IPS DF 19.7 (cell line): ENCODE measurements at regions not wholly inside any gene's neighbourhood (a gene's known extent, or its start where the extent isn't known, plus 50 kb on each side); places are given as distances from the start of the nearest gene placed in this dataset.
"Not testable (repeated sequence)": the region's sequence is repeated elsewhere in the genome, so short reads cannot be mapped to it uniquely, and the experiment has no call there.

Experiments
- DNase-seq: peaks from one replicate; pipeline ENCODE4 v3.0.0-alpha.2; 2013; ENCODE audit warnings: low read depth, low spot score

GRCh38 chr2:142484111-142484510 is 353.3 kb upstream of the LRP1B start:
- no peak for DNase-seq

- no peak for DNase-seq
Observed at GRCh38 chr2:142483653-142484052, 352.8 kb upstream of the LRP1B start.

DNA sequence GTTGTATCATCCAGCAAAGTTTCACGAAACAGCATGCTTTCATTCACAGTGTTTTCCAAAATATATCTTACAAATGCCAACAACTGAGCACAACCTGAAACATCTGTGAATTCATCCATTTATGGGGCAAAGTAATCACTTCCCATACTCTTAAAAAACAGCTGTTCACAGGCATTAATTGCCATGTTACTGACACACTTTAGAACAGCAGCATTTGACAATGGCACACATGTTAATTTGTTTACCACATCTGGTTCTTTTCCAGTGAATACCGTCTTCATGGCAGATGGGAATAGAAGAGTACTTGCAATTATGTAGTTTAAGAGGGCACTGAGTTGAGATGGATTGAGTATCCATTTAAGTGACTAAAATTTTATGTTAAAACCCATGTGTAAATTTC is 347.4 kb upstream of the LRP1B start:
- DNase-seq = no peak

DNA sequence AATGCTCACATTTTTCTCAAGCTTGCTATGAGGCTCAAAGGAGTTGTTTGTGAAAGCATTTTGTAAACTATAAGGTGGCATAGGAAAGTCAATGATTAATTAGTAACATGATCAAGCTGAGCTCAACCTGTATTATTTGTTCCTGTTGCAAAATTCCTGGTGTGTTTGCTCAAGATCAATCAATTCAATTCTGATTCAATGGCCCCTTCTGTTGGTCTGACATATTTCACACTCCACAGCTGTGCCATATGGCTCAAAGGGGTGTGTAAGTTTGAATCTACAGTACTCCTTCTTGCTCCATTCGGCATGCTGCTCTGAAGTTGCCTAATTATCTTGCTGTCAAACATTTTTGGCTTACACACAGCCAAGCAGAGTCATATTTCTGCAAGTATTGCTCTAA is 341.6 kb upstream of the LRP1B start:
- DNase-seq = no peak

- DNase-seq = no peak
Observed at GRCh38 chr2:142467321-142467720, 336.5 kb upstream of the LRP1B start.

- no peak for DNase-seq
Observed at GRCh38 chr2:142463047-142463446, 332.2 kb upstream of the LRP1B start.

DNA sequence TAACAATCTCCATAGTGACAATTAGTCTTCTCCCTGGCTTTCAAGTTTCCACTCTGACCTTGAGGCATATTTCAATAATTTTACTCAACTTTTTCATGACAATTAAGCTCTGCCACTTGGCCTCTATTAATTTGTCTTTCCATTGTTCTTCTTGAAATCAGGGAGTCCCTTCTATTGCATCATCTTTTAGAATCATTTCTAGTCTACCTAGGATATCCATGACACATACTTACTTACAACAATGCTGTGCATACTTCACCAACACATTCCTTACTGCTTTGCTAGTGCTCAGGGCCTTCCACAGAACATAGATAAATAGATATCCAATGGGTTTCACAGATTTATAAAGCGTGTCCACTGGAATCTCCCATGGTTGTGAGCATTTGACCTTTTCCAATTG is 331.5 kb upstream of the LRP1B start:
- no peak for DNase-seq

GRCh38 chr2:142445551-142446072 is 314.8 kb upstream of the LRP1B start:
- DNase-seq = no peak

DNA sequence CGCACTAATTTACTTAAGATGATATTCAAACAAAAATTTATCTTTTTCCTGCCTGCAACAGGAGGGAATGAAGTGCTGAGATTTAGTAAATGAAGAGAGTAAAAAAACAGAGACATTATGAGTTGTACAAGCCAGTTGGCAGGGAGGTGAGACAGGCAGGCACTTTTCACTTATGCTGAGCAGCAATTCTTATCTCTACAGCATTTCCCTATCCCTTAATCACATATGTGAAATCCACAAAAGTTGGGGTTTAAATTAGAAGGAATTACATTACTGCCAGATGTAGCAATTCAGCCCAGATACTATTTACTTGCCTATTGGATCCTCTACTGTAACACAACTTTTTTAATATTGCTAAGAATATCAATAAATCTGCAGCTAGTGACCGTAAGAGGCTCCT is 314.2 kb upstream of the LRP1B start:
- no peak for DNase-seq

DNA sequence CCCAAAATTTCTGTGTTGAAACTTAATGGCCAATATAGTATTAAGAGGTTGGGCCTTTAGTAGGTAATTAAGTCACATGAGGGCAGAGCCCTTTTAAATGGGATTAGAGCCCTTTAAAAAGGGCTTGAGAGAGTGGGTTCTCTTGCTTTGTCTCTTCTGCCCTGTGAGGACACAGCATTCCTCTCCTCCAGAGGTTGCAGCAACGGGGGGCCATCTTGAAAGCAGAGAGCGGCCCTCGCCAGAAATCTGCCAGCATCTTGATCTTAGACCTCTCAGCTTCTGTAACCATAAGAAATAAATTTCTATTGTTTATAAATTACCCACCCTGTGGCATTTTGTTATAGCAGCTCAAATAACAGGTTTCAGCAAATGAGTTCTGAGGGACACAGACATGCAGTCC is 305.0 kb upstream of the LRP1B start:
- no peak for DNase-seq

- DNase-seq = no peak
Observed at GRCh38 chr2:142426064-142426463, 295.2 kb upstream of the LRP1B start.

DNA sequence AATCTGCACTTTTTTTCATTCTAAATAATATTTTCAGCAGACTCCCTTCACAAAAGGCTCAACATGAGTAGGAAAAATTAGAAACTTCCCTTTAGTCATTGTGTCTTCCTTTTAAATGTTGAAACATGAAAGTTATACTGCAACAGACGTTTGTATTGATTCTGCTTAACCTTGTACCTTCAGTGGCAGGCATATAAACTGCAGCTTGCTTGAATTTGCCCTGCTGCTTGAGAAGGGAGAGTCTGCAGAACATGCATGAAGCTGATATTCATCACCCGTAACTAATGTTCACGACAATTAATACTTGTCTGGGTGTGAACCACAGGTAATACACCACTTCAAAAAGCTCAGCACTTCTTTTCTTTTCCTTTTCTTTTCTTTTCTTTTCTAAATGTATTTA is 294.7 kb upstream of the LRP1B start:
- no peak for DNase-seq

DNA sequence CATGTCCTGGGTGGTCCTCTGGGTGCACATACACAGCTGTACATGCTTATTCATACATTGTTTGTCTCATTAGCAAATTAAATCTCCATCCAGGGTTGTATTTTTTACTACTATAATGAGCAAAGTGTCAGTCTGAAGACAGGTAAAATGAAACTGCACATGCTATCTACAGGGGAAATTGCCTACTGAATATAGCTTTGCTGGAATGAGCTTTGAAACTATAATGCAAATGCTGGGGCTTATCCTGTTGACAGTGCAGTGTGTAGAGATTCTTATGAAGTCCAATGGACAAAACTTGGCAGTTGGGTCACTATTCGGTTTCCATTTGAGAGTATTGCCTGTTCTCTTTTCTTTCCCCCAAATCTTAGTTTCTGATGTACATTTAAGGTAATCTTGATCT is 292.8 kb upstream of the LRP1B start:
- DNase-seq = no peak

- DNase-seq = no peak
Observed at GRCh38 chr2:142422769-142423168, 292.0 kb upstream of the LRP1B start.

GRCh38 chr2:142422041-142422440 is 291.2 kb upstream of the LRP1B start:
- DNase-seq = no peak

DNA sequence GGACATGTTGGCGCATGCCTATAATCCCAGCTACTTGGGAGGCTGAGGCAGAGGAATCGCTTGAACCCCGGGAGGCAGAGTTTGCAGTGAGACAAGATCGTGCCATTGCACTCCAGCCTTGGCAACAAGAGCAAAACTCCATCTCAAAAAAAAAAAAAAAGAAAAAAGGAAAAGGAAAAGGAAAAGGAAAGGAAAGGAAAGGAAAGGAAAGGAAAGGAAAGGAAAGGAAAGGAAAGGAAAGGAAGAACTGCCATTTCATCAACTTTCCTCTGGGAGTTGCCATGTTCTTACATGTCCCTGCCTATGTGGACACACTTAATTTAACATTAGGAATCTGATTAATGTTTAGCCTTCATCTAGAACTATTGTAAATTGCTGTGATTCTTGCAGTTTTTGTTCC is 287.9 kb upstream of the LRP1B start:
- not testable (repeated sequence) for DNase-seq

- no peak for DNase-seq
Observed at GRCh38 chr2:142416996-142417395, 286.2 kb upstream of the LRP1B start.

- no peak for DNase-seq
Observed at GRCh38 chr2:142415461-142415860, 284.6 kb upstream of the LRP1B start.

DNA sequence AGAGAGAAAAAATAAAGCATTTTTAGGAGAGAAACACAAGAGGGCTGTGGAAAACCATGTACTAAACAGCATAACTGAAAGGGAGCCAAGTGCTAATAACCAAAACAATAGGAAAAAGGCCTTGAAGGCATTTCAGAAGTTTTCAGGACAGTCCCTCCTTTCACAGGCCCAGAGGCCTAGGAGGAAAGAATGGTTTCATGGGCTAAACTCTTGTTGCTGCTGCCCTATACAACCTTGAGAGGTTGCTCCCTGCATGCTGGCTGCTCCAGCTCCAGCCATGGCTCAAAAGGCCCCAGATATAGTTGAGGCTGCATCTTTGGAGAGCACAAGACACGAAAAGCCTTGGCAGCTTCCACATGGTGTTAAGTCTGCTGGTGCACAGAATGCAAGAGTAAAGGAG is 267.4 kb upstream of the LRP1B start:
- no peak for DNase-seq

GRCh38 chr2:142395291-142395690 is 264.5 kb upstream of the LRP1B start:
- no peak for DNase-seq

DNA sequence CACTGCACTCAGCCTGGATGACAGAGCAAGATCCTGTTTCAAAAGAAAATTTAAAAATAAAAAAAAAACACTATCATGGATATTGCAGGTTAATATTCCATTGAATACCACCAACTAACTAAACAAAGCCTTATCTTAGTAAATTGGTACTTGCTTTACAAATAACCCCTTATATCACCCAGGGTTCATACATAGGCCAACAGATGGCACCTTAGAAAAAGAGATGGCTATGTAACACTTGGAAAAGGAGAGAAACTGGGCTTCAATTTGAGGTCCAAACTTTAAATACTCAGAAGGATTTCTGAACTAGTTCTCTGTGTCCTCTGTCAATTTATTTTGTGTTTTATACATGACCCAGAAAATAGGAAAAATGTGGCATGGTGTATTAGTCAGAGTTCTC is 249.6 kb upstream of the LRP1B start:
- DNase-seq = no peak

GRCh38 chr2:142362069-142362468 is 231.3 kb upstream of the LRP1B start:
- DNase-seq = not testable (repeated sequence)

- no peak for DNase-seq
Observed at GRCh38 chr2:142347751-142348150, 216.9 kb upstream of the LRP1B start.

GRCh38 chr2:142339261-142339660 is 208.4 kb upstream of the LRP1B start:
- no peak for DNase-seq

GRCh38 chr2:142332196-142332595 is 201.4 kb upstream of the LRP1B start:
- DNase-seq = no peak
